Ascending aorta (tissue), 2 donors: ENCODE measurements at regions not wholly inside any gene's neighbourhood (a gene's known extent, or its start where the extent isn't known, plus 50 kb on each side); places are given as distances from the start of the nearest gene placed in this dataset.

ENCODE experiments used
- DNase-seq, 2 donors: peaks; one replicate each; pipeline ENCODE4 v3.0.0-alpha.2; 2019; ENCODE audit warnings: low spot score in 2 of 2
- H3K27ac ChIP-seq, 2 donors: fragments of 200-600 bp; sonication (generic); one replicate each; pipeline ENCODE4 v1.5.1; 2016 to 2017; ENCODE audit warnings: mild to moderate bottlenecking in 1 of 2
- H3K27me3 ChIP-seq: fragments of 200-600 bp; sonication (generic); one replicate; pipeline ENCODE4 v1.5.1; 2017
- H3K36me3 ChIP-seq, 2 donors: fragments of 200-600 bp; sonication (generic); one replicate each; pipeline ENCODE4 v1.5.1; 2016
- H3K4me1 ChIP-seq, 2 donors: fragments of 200-600 bp; sonication (generic); one replicate each; pipeline ENCODE4 v1.5.1; 2016 to 2017; ENCODE audit warnings: mild to moderate bottlenecking in 1 of 2
- H3K4me3 ChIP-seq, 2 donors: fragments of 200-600 bp; sonication (generic); one replicate each; pipeline ENCODE4 v1.5.1; 2016 to 2017; ENCODE audit warnings: mild to moderate bottlenecking in 1 of 2
- H3K9me3 ChIP-seq, 2 donors: fragments of 200-600 bp; sonication (generic); one replicate each; pipeline ENCODE4 v1.5.1; 2016
- intact Hi-C: fragments of 100-400 bp; cut with DNase I; formaldehyde crosslinking; loops from one replicate; pipeline ENCODE4 v1.15.1; 2023
- TF ChIP-seq, protein P1 (sequence below), 3 experiments: fragments of 200-600 bp in 2 of 3; fragments of 450-650 bp in 1 of 3; sonication (generic) in 2 of 3; IDR thresholded peaks; one replicate each; pipeline ENCODE4 v1.5.1; 2016 to 2019; ENCODE audit warnings: antibody characterized with exemption in 3 of 3, mild to moderate bottlenecking in 1 of 3, moderate library complexity in 1 of 3

DNA sequence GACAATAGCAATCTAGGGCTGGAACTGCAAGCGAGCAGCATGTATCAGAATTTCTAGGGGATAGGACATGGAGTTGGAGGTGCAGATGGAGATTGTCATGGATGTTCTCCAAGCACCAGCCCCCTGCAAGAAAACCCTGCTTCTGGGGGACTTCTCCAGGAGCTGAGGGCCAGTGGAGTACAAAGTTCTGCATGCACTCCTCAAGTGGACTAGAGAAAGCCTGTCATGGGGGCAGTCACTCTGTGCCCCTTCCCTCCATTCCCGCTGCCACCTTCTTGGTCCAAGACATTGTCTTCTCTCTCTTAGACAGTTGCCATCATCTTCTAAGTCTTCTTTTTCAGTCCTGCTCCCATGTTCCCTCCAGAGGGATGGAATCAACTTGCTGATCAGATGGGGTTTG, 87.9 kb downstream of the AIPL1 start:
- H3K4me3 ChIP-seq, result no peak overlapping the region
- no peaks in the 10 kb centered on the region for H3K27me3 ChIP-seq
- no peak overlapping the region for H3K27ac ChIP-seq
- intact Hi-C loops, result no loop called here
- no peak for DNase-seq
- no peaks in the 10 kb centered on the region for H3K9me3 ChIP-seq
- TF ChIP-seq, protein P1, sequence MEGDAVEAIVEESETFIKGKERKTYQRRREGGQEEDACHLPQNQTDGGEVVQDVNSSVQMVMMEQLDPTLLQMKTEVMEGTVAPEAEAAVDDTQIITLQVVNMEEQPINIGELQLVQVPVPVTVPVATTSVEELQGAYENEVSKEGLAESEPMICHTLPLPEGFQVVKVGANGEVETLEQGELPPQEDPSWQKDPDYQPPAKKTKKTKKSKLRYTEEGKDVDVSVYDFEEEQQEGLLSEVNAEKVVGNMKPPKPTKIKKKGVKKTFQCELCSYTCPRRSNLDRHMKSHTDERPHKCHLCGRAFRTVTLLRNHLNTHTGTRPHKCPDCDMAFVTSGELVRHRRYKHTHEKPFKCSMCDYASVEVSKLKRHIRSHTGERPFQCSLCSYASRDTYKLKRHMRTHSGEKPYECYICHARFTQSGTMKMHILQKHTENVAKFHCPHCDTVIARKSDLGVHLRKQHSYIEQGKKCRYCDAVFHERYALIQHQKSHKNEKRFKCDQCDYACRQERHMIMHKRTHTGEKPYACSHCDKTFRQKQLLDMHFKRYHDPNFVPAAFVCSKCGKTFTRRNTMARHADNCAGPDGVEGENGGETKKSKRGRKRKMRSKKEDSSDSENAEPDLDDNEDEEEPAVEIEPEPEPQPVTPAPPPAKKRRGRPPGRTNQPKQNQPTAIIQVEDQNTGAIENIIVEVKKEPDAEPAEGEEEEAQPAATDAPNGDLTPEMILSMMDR (IDR thresholded peaks at IDR 0.05), result no peak
- no peaks in the 10 kb centered on the region for H3K36me3 ChIP-seq
- H3K4me1 ChIP-seq, result no peaks in the 10 kb centered on the region

DNA sequence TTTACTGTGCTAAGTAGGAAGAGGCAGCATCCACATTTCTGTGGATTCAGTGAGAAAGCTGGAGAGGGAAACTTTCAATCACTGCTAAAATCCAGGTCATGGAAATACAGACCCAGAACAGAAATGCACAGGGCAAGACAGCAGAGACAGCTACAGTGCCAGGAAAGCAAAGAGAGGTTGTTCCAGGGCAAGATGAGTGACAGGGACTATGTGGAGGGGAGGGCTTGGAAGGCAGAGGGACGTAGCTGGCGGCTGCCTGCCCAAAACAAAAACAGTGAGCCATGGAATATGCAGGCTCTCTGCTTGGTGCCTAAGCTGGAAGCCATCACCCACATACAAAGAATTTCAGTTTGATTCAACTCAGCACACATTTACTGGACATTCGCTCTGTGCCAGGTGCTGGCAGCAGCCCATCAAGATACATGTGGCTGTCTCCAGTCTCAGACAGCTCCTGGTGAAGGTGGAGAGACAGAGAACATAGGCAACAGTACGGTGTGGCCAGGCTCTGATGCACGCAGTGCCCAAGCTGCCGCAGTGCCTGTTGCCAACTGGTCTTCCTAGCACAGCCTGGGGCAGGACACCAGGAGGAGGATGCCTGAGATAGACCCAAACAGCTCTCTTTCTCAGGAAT, 88.7 kb downstream of the AIPL1 start:
- H3K4me1 ChIP-seq, result no peaks in the 10 kb centered on the region
- H3K4me3 ChIP-seq, result no peak overlapping the region
- H3K27ac ChIP-seq, result no peak overlapping the region
- no peak for DNase-seq
- intact Hi-C loops, result no loop called here
- H3K27me3 ChIP-seq, result no peaks in the 10 kb centered on the region
- H3K9me3 ChIP-seq, result no peaks in the 10 kb centered on the region
- H3K36me3 ChIP-seq, result no peaks in the 10 kb centered on the region
- TF ChIP-seq, protein P1 (IDR thresholded peaks at IDR 0.05), result no peak

DNA sequence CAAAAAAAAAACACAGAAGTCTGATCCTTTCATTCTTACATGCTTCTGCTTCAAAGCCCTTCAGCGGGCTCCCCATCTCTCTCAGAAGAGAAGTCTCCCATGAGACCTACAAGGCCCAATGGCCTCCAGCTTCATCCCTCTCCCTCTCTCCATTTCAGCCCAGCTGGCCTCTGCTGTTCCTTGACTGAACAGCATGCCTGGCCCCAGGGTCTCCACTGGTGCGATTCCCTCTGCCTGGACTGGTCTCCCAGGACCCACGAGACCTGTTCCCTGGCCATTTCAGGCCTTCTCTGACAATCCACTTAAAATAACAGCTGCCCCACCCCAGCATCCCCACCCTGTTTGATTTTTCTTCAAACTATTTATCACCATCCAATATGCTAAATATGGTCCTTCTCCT, 91.2 kb downstream of the AIPL1 start:
- no peak overlapping the region for H3K4me3 ChIP-seq
- intact Hi-C loops, result no loop called here
- H3K27ac ChIP-seq, result no peak overlapping the region
- no peaks in the 10 kb centered on the region for H3K36me3 ChIP-seq
- H3K9me3 ChIP-seq, result no peaks in the 10 kb centered on the region
- H3K27me3 ChIP-seq, result no peaks in the 10 kb centered on the region
- H3K4me1 ChIP-seq, result no peaks in the 10 kb centered on the region
- DNase-seq, result no peak
- TF ChIP-seq, protein P1 (IDR thresholded peaks at IDR 0.05), result no peak

DNA sequence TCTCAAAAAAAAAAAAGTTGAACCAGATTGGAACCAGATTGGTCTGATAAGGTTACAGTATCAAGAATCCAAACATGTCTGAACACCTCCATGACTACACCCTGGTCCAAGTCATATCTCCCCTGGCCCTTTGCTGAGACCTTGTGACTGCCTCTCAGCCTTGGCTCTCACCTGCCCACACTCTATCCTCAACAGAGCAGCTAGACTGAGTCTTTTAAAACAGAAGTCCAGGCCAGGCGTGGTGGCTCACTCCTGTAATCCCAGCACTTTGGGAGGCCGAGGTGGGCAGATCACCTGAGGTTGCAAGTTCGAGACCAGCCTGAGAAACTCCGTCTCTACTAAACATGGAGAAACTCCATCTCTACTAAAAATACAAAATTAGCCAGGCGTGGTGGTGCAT, 91.7 kb downstream of the AIPL1 start:
- Histone ChIP-seq H3K27me3 (no peaks in the 10 kb centered on the region), H3K4me3 (no peak overlapping the region), H3K36me3 (no peaks in the 10 kb centered on the region), H3K4me1 (no peaks in the 10 kb centered on the region), H3K27ac (no peak overlapping the region), H3K9me3 (no peaks in the 10 kb centered on the region)
- intact Hi-C loops, result no loop called here
- TF ChIP-seq, protein P1 (IDR thresholded peaks at IDR 0.05), result no peak
- no peak for DNase-seq

DNA sequence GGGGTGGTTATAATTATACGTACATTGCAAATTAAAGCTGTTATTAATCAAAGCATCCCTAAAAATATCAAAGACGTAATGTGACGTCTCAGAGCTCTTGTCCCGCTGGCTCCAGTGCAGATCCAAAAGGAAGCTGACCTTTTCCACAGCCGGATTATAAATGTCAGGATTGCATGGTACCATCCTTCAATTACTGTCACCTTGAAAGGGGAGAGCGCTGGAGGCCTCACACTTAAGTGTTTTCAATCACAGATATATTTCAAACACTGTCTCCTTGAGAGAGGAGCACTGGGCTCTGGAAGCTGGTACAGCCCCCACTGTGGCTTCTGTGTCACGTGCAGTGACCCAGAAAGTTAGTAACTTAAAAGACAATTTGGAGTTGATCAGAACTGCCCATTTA, 94.2 kb downstream of the AIPL1 start:
- no peak overlapping the region for H3K4me3 ChIP-seq
- H3K27ac ChIP-seq, result no peak overlapping the region
- H3K27me3 ChIP-seq, result no peaks in the 10 kb centered on the region
- no peaks in the 10 kb centered on the region for H3K36me3 ChIP-seq
- no peaks in the 10 kb centered on the region for H3K9me3 ChIP-seq
- H3K4me1 ChIP-seq, result no peaks in the 10 kb centered on the region
- intact Hi-C loops, result no loop called here
- no peak for DNase-seq
- TF ChIP-seq, protein P1 (IDR thresholded peaks at IDR 0.05), result no peak

DNA sequence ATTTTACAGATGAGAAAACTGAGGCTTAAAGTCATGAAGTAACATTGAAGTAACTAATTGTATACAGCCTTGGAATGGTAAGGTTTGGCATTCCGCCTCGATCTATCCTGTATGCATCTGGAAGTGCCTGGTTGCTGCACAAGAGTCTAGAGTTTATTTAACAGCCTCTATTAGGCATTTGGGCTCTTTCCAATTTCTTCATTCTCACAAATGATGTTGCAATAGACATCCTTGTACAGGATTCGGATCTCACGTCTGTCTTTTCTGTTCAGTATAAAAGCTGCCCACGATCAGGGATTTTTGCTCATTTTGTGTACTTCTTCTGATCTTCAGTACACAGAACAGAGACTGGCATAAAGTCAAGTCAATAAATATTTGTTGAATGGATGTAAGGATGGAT, 100.5 kb downstream of the AIPL1 start:
- no peaks in the 10 kb centered on the region for H3K4me1 ChIP-seq
- no peak for DNase-seq
- H3K9me3 ChIP-seq, result no peaks in the 10 kb centered on the region
- TF ChIP-seq, protein P1 (IDR thresholded peaks at IDR 0.05), result no peak
- no peak overlapping the region for H3K27ac ChIP-seq
- H3K4me3 ChIP-seq, result no peak overlapping the region
- no peaks in the 10 kb centered on the region for H3K27me3 ChIP-seq
- no peaks in the 10 kb centered on the region for H3K36me3 ChIP-seq
- intact Hi-C loops, result no loop called here
